GM23338 (cell line): ENCODE measurements at regions not wholly inside any gene's neighbourhood (a gene's known extent, or its start where the extent isn't known, plus 50 kb on each side); places are given as distances from the start of the nearest gene placed in this dataset.

Source experiments
- ATAC-seq: fragments of 200-7000 bp; cut with Tn5 transposase; 3 replicates; pipeline ENCODE4 v1.9.1; 2020
- DNase-seq: peaks from one replicate; pipeline ENCODE4 v3.0.0-alpha.2; 2015; ENCODE audit warnings: low spot score
- H2AFZ ChIP-seq: fragments of 200-600 bp; sonication (generic); 2 replicates; pipeline ENCODE4 v1.8.0; 2016; ENCODE audit warnings: antibody characterized with exemption, mild to moderate bottlenecking, moderate library complexity
- H3F3A ChIP-seq: fragments of 200-600 bp; sonication (generic); replicated peaks from 2 replicates; pipeline ENCODE4 v1.8.0; 2017; ENCODE audit warnings: antibody characterized with exemption, mixed run types, low read depth
- H3K27ac ChIP-seq: fragments of 200-600 bp; sonication (generic); 2 replicates; pipeline ENCODE4 v1.6.1; 2016; ENCODE audit warnings: low read depth
- H3K27me3 ChIP-seq: fragments of 200-600 bp; sonication (generic); 2 replicates; pipeline ENCODE4 v1.8.0; 2016; ENCODE audit warnings: mild to moderate bottlenecking, mixed run types, moderate library complexity; ENCODE audit not compliant: insufficient read depth
- H3K36me3 ChIP-seq: fragments of 200-600 bp; sonication (generic); 2 replicates; pipeline ENCODE4 v1.8.0; 2016; ENCODE audit warnings: mild to moderate bottlenecking; ENCODE audit not compliant: insufficient read depth
- H3K4me1 ChIP-seq: fragments of 200-600 bp; sonication (generic); 2 replicates; pipeline ENCODE4 v1.8.0; 2016; ENCODE audit warnings: mild to moderate bottlenecking, moderate library complexity; ENCODE audit not compliant: insufficient read depth
- H3K4me2 ChIP-seq: fragments of 200-600 bp; sonication (generic); 2 replicates; pipeline ENCODE4 v1.7.1; 2017; ENCODE audit warnings: mixed run types
- H3K4me3 ChIP-seq: fragments of 200-600 bp; sonication (generic); 2 replicates; pipeline ENCODE4 v1.6.1; 2016; ENCODE audit warnings: mixed run types
- H3K79me2 ChIP-seq: fragments of 200-600 bp; sonication (generic); replicated peaks from 2 replicates; pipeline ENCODE4 v1.8.0; 2017; ENCODE audit warnings: mild to moderate bottlenecking; ENCODE audit not compliant: insufficient read depth
- H3K9me2 ChIP-seq: fragments of 200-600 bp; sonication (generic); 2 replicates; pipeline ENCODE4 v1.8.0; 2017; ENCODE audit not compliant: insufficient read depth
- H4K20me1 ChIP-seq: fragments of 200-600 bp; sonication (generic); replicated peaks from 2 replicates; pipeline ENCODE4 v1.8.0; 2017; ENCODE audit warnings: mild to moderate bottlenecking; ENCODE audit not compliant: insufficient read depth
- H3K27ac Mint-ChIP-seq: 2 replicates; pipeline ENCODE4 v1.8.0; 2020; ENCODE audit warnings: inconsistent platforms, mild to moderate bottlenecking, moderate library complexity, mixed read lengths
- H3K27me3 Mint-ChIP-seq: 3 replicates; pipeline ENCODE4 v1.8.0; 2022; ENCODE audit warnings: low read depth, mild to moderate bottlenecking, moderate library complexity, mixed read lengths, inconsistent platforms; ENCODE audit not compliant: insufficient read depth, poor library complexity
- H3K36me3 Mint-ChIP-seq: 3 replicates; pipeline ENCODE4 v1.8.0; 2021; ENCODE audit warnings: low read depth, mild to moderate bottlenecking, inconsistent platforms, moderate library complexity, mixed read lengths
- H3K4me1 Mint-ChIP-seq: 3 replicates; pipeline ENCODE4 v1.8.0; 2020; ENCODE audit warnings: mild to moderate bottlenecking, inconsistent platforms, mixed read lengths
- H3K4me3 Mint-ChIP-seq: 3 replicates; pipeline ENCODE4 v1.8.0; 2021; ENCODE audit warnings: moderate library complexity, mild to moderate bottlenecking, inconsistent platforms, mixed read lengths
- H3K9me3 Mint-ChIP-seq: 3 replicates; pipeline ENCODE4 v1.8.0; 2020; ENCODE audit warnings: moderate library complexity, mild to moderate bottlenecking, inconsistent platforms, mixed read lengths
- CREB1 ChIP-seq: fragments of 250-450 bp; sonication (Bioruptor Pico); IDR thresholded peaks from 2 replicates; pipeline ENCODE4 v1.5.0; 2020; ENCODE audit warnings: low read depth, mild to moderate bottlenecking, moderate library complexity
- EZH2 ChIP-seq: fragments of 200-600 bp; sonication (generic); IDR thresholded peaks from one replicate; pipeline ENCODE4 v1.8.0; 2017; ENCODE audit warnings: antibody characterized with exemption, mild to moderate bottlenecking, low read depth; ENCODE audit not compliant: unreplicated experiment
- EZH2phosphoT487 ChIP-seq: fragments of 200-600 bp; sonication (generic); IDR thresholded peaks from one replicate; pipeline ENCODE4 v1.8.1; 2018; ENCODE audit warnings: antibody characterized with exemption; ENCODE audit not compliant: unreplicated experiment
- JUNB ChIP-seq: IDR thresholded peaks from one replicate; pipeline ENCODE4 v1.6.1; 2016; ENCODE audit warnings: antibody characterized with exemption; ENCODE audit not compliant: unreplicated experiment
- ZNF114 ChIP-seq: fragments of 250-450 bp; sonication (Bioruptor Pico); IDR thresholded peaks from 2 replicates; pipeline ENCODE4 v1.5.0; 2020; ENCODE audit warnings: mild to moderate bottlenecking, moderate library complexity
- ZNF331 ChIP-seq: fragments of 250-450 bp; sonication (Bioruptor Pico); IDR thresholded peaks from 2 replicates; pipeline ENCODE4 v1.5.0; 2020; ENCODE audit warnings: low read depth, mild to moderate bottlenecking, moderate library complexity
- ZNF462 ChIP-seq: fragments of 250-450 bp; sonication (Bioruptor Pico); IDR thresholded peaks from 2 replicates; pipeline ENCODE4 v1.5.0; 2020; ENCODE audit warnings: mild to moderate bottlenecking, moderate library complexity

- TF ChIP-seq EZH2phosphoT487 (no peak), EZH2 (no peak), ZNF331 (CRISPR knock-in tag) (no peak), CREB1 (CRISPR knock-in tag) (no peak), JUNB (no peak), ZNF462 (CRISPR knock-in tag) (no peak), ZNF114 (no peak)
Measured at GRCh38 chr5:61754792-61755191, 422.7 kb downstream of the ZSWIM6 start (continued).

GRCh38 chr5:61755726-61756222 is 423.7 kb downstream of the ZSWIM6 start:
- Histone ChIP-seq H3K4me1 (peaks cover 12% of the 10 kb centered on the region; the same call in 1 of the 2 replicates), H3K4me3 (no peak overlapping the region), H4K20me1 (no peaks in the 10 kb centered on the region), H2AFZ (0 out of 2 replicates have a peak overlapping the region, but pooled peaks have one; percentile 61), H3F3A (no peaks in the 10 kb centered on the region), H3K27me3 (no peaks in the 10 kb centered on the region), H3K36me3 (no peaks in the 10 kb centered on the region), H3K9me2 (peaks cover 14% of the 10 kb centered on the region), H3K79me2 (no peaks in the 10 kb centered on the region), H3K4me2 (peak overlapping the region; percentile 61; the same call in 1 of the 2 replicates), H3K27ac (no peak overlapping the region)
- no peak overlapping the region for H3K4me3 Mint-ChIP-seq
- TF ChIP-seq ZNF114 = no peak
- H3K27me3 Mint-ChIP-seq = peaks cover 2% of the 10 kb centered on the region
- peaks cover 2% of the 10 kb centered on the region; the same call in 2 of the 3 replicates for H3K9me3 Mint-ChIP-seq
- ATAC-seq (no peak), DNase-seq (no peak)
- H3K27ac Mint-ChIP-seq = no peak overlapping the region
- peaks cover 13% of the 10 kb centered on the region for H3K4me1 Mint-ChIP-seq
- H3K36me3 Mint-ChIP-seq = peaks cover 2% of the 10 kb centered on the region; the same call in 1 of the 3 replicates
